ENCODE measurements at regions not wholly inside any gene's neighbourhood (a gene's known extent, or its start where the extent isn't known, plus 50 kb on each side); places are given as distances from the start of the nearest gene placed in this dataset.

DNA sequence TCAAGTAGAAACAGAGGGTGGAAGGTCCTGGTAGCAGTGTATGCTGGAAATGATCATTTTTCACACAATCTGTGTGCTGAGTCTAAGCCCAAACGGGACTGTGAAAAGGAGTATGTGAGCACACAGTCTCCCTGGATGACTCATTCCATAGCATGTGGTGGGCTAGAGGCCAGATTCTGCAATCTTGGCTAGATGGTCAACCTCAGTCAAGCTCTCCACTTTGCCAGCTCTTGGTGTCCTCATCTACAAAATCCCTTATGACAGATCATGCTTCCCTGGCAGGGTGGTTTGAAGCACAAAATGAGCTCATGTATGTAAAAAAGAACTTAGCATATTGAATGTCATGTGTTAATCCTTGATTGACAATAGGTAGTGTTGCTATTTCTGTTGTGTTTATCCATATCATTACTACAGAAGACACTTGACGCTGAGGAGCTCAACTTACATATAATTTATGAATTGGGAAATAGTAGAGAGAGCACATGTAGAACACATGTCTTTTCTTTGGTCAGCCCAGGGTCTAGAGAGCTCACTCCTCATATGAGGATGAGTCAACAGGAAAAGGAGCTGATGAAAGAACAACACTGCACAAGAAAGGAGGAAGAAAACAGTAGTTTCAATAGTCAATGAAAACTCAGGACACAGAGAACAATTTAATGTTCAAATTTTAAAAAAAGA, 517.5 kb downstream of the BCL11B start:
- no peak for DNase-seq (ENCODE audit: low spot score)

DNA sequence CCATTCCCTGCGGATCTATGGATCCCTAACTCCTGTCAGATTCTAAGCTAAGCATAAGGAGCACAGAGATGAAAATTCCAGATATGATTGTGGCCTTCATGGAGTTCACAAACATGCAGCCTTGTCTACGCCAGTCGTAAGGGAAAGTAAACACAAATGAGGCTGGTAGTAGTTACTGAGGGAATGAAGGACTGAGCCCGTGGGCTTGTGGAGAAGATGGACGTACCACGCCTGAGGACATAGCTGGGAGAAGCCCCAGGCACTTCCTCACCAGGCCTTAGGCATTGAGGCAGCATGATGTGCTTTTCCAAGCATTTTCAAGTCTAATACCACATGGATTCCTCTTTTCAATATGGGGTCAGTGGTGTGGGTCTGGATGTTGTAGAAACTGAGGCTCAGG, 515.2 kb downstream of the BCL11B start:
- DNase-seq (ENCODE audit: low spot score), result no peak

DNA sequence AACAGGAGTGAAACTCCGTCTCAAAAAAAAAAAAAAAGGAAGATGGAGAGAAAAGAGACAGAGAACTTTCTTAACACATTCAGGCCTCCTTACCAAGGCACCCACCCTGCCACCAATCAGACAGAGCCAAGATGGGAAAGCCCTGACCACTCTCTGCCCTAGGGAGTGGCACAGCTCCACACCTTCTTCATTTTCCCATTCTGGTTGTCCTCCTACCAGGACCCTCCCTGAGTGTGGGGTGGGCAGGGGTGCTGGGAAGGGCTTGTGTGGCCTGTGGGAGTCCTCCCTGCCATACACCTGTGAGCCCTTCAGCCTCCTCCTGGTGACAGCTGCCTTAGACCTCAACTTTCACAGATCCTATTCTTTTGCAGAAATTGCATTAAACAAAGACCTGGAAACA, 513.6 kb downstream of the BCL11B start:
- DNase-seq (ENCODE audit: low spot score), result no peak

DNA sequence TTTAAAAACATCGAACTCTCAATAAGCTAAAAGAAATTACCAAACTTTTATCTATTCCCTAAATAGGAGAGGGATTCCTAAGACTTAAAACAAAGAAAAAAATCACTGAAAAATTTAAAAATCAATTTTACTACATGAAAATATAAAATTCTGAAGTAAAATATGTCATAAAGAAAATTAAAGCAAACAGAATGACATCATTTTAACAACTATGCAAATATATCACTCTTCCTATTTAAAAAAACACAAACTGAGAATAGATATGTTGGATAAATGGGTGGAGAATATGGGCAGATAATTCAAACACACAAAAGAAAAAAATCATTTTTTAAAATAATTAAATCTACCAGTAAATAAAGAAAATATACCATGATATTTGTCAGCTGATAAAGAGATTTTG, 510.0 kb downstream of the BCL11B start:
- no peak for DNase-seq (ENCODE audit: low spot score)

DNA sequence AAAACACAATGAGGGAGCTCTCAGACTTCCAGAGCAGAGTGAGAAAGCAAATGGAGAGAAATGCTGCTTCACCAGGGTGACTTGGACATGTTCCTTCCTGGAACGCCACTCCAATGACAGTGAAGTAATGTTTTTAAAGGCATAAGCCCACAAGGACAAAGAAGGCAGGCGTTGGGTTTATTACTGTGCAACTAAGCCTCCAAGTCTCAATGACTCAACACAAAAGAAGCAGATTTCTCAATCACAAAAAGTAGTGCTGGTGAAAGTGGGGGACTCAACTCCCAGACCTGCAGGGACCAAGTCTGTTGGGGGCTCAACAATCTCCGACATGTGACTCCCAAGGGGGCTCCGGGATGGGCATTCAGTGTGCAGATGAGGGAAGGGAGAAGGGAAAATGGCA, 505.2 kb downstream of the BCL11B start:
- DNase-seq (ENCODE audit: low spot score), result no peak

DNA sequence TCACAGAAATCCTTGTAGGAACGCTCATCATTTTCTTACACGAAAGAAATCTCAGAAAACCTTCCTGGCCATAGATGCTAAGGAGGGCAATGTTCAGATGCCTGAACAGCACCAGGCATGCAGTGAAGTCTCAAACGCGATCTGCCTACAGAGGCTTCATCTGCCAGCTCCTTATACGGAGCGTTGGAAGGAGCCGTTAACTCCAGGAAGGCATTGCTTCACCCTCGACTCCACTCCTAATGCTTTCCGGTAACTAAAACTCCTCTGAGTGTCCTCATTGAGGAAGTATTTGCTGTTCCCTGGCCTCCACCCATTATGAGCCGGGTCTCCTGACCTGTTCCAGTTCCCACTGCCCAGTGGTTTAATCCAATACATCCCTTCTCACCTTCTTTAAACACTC, 502.7 kb downstream of the BCL11B start:
- no peak for DNase-seq (ENCODE audit: low spot score)

DNA sequence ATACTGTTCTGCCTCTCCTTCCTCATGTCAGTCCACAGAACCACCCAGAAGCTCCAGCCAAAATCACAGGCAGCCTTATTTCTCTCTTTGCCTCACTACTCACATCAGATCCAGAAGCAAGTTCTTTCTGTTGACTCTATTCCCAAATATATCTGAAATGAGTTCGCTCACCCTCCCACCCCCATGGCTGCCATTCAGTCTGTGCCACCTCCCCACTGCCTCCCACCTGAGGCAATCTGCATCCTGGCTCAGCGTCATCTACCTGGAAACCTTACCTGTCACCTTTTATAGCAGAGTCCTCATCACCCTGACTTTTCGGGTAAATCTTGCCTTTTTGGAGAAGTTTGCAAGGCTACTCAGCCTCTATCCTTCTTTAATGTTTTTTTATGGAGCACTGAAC, 501.8 kb downstream of the BCL11B start:
- no peak for DNase-seq (ENCODE audit: low spot score)

DNA sequence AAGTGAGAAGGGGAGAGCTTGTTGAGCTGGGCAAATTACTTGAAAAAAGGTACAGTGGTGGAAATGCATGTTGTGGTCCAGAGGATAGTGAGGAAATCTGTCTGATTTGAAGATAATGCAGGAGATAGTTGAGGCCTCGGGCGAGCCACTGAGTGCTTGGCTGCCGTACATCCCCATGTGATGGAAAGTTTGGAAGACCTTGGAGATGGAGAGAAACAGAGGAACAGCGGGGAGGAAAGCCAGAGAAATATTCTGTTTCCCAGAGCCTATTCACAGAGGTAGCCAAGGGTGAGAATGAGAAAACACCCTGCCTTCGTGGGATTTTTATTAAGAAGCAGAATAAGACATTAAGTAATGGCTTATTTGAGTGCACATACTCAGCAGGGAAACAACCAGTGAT, 498.2 kb downstream of the BCL11B start:
- no peak for DNase-seq (ENCODE audit: low spot score)

DNA sequence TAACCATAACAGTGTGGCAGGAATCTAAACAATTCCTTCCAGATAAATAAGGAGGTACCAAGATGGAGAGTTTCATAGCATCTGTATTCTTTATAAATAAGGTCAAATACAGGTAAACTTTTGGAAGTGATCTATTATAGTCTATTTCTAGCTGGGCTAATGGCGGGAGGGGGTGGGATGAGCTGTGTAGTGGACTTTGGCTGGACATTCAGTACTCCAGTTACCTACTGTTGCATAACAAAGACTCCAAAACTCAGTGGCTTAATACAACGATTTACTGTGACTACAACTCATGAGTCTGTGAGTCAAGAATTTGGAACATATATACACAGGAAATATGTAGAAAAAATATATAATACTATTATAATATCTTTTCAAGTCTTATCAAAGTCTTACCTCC, 496.1 kb downstream of the BCL11B start:
- no peak for DNase-seq (ENCODE audit: low spot score)

DNA sequence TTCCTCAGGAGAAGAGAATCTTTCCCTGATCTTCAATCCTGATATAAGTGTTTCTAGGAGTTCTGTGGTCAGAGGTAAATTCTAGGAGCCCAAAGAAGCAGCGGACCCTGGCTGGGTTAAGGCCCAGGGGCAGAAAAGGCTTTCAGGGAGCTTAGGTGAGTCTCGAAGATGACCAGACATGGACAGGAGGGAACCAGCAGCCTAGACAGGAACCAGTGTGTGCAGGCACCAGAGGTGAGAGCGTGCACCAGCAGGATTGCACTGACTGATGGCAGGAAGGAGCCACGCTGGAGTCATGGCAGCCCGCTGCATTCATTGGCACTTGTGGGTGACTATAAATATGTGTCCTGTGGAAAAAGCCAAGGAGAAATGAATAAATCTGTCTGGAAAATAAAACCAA, 489.9 kb downstream of the BCL11B start:
- no peak for DNase-seq (ENCODE audit: low spot score)

DNA sequence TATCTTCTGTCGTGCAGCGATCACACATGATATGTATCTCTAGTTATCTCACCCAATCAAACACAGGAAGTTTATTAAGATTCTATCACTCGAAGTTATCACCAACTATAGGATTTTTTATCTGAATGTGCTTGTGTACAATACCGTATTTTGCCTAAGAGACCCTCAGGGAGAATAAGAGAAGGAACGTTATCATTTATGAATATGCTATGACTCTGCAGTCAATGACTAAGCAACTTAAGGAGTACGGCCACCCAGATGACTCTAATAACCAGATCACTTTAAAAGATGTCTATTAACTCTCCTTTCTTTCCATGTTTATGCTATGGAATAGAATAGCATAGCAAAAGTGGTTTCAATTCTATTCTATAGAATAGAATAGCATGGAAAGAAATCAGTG, 486.4 kb downstream of the BCL11B start:
- DNase-seq (ENCODE audit: low spot score), result no peak

DNA sequence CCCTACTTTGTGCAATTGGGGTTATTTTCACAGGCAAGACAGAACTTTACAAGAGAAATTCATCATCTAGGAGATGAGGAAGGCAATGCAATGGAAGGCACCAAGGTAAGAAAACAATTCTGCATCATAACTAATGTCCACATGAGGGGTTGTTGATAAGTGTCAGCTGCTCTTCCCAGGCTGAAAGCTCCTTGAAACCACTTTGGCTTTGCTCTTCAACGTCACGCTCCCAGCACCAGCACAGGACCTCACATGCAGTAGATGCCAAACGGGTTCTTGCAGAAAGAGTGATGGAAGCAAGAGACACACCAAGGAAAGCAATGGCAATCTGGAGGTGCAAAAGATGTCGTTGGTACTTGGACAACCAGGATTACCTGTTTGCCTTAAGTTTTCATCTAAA, 485.5 kb downstream of the BCL11B start:
- DNase-seq (ENCODE audit: low spot score), result no peak

DNA sequence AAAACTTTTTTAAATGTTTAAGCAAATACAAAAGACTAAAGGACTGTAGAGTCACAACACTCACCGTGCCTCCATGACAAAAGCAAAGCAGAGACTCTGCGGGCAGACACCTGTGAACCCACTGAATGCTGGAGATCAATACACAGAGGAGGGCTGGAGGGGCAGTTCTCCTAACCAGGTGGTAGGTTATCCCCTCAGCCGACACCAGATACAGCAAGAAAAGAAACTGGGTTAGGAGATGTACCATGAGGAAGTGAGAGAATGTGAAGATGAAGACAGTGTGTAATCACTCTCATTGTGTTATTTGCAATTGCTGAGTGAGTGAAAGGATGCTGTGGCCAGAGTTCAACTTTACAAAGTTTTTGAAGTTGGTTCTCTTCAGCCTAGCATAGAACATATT, 480.3 kb downstream of the BCL11B start:
- DNase-seq (ENCODE audit: low spot score), result no peak

DNA sequence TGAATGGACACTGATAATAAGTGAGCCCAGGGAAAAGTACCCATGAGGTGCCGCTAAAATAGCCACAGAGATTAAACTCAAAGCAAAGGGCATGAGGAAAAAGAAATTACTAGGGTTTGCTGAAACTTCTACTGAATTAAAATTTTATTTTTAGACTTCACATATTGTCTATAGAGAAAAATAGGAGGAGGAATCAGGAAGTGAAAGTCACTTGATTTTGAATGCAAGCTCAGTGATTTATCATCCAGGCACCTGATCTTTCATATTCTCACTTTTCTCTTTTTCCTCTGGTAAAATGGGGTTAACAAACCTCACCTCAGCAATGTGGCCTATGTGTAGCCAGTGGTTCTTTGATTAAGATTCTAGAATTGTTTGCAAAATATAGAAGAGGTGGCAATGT, 479.8 kb downstream of the BCL11B start:
- no peak for DNase-seq (ENCODE audit: low spot score)

DNA sequence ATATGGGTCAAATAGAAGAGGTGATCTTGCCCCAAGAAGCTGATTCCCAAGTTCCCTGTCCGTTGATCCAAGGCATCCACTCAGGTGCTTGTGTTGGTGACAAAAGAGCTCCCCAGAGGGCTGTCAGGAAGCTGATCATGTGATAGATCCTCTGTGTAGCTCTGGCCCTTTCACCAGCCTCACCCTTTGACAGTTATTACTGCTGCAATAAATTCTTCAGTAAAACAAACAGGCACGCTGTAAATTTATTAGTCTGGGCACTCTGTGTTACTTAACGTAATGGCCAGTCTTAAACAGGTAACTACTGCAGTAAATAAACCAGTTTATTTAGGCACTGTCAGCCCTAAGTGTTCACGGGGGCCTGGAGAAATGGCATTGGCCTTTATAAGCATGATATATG, 473.9 kb downstream of the BCL11B start:
- no peak for DNase-seq (ENCODE audit: low spot score)

DNA sequence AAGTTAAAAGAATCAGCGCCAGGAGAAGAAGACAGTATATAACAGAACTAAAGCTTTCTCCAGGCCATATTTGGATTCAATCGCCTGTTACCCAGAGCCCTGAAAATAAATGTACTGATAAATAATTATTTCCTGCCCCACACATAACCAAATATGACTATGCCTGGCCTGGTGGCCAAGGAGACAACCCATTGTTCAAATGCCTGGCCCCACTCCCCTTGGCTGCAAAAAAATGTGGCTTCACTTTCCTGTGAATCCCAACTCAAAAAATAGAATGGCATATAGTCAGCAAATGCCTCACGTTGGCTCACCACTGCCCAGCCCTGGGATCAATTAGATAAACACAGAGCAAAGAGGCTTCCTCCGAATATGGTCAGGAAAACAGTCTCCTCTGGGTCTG, 472.1 kb downstream of the BCL11B start:
- DNase-seq (ENCODE audit: low spot score), result no peak

DNA sequence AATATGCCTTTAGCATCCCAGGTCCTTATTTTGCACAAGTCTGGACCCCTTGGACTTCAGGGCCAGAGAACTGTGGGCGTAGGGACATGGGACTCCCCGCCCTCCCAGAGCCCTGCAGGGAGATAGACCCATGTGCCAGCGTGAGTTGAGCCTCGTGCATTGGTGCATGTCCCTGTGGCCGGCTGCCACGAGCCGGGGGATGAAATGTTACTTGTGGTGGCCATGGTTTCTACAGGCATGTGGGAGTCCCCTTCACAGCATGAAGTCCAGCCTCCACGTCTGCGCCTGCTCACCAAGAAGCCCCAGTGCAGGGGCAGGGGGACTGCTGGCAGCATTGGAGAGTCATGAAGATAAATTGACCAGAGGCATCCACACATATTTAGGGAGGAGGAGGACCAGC, 470.0 kb downstream of the BCL11B start:
- DNase-seq (ENCODE audit: low spot score), result no peak

DNA sequence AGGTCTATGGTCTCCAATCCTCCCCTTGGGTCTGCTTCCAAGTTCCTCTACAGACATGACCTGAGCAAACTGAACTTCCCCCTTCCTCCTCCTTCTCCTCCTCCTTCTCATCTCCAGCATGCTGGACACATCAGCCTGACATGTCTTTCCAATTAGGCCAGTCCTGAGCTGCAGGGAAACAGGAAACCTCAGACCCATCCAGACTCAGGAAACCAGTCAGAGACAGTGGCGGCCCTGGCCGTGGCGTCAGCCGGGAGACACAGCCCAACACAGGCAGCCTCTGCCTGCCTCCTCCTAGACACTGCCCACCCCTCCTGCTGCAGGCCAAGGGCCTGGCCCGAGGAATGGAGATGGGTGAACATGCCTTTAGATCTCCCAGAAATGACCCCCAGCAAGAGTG, 468.8 kb downstream of the BCL11B start:
- DNase-seq (ENCODE audit: low spot score), result no peak

DNA sequence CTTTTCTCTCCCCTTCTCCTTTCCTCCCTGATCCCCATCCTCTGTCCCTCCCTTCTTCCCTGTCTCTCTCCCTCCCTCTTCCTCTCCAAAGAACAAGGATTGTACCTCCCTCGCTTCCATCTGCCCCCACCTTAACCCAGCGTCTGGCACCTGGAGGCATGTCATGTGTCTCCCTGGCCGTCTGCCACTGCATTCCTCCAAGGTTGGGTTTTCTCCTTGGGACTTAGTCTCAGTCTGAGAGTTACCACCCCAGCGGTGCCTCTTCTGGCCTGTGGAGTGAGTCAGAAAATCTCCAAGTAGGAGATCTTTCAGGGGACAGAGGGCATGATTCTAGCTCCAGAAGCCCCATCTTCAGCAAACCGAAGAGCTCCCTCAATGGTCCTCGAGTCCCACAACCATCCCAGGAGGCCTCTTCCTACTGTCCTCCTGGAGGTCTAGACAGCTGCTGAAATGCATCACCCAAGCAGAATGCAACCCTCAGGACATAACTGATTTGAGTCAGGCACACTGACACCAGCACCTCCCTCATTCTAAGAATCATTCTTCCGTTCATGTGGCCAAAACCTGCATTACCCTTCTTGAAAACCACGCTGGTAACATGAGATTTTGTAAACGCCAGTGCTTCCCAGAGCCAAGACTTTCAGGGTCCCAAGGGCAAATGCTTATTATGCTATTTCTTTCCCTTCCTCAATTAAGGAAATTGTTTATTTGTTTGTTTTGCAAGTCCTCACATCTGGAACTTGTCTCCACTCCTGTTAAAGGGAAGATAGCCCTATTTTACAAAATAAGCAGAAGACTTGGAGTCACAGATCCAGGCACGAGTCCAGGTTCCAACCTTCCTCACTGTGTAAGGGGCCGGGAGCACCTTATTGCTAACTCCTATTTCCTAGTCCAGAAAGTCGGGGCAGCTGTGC, 463.2 kb downstream of the BCL11B start:
- no peak for DNase-seq (ENCODE audit: low spot score)

DNA sequence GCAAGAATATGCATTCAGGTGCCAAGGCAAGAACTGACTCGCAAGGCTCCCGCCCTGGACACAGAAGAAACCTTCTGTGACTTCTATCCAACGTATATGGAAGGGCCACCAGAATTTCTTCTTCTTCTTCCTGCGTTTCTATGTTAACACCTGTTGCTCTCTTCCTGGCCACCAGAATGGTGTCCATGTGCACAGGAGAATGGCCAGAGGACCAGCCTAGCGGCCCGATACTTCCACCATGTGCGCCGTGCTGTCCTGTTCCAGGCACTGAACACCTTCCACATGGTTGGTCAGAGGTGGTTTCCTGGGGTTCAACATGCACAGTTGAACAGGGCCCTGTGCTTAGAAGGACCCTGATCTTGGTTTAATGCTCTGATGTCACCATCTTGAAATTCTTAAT, 455.8 kb downstream of the BCL11B start:
- DNase-seq (ENCODE audit: low spot score), result no peak

DNA sequence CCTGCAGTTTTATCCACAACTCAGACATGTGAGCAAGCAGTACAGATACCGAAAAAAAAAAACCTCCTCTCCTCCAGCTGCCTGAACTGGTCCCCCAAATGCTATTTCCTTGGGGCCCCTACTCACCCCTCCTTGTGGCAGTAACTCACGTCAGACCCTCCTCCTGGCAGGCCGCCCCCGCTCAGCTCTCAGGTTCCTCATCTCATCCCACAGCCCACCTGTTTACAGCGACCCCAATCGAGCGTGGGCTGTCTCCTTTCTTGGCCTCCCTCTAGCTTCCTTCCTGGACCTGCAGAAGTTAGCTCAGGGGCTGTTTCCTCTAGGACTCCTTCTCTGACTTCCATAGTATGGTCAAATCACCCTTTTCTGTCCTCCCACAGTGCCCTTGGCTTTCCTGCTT, 455.3 kb downstream of the BCL11B start:
- no peak for DNase-seq (ENCODE audit: low spot score)

DNA sequence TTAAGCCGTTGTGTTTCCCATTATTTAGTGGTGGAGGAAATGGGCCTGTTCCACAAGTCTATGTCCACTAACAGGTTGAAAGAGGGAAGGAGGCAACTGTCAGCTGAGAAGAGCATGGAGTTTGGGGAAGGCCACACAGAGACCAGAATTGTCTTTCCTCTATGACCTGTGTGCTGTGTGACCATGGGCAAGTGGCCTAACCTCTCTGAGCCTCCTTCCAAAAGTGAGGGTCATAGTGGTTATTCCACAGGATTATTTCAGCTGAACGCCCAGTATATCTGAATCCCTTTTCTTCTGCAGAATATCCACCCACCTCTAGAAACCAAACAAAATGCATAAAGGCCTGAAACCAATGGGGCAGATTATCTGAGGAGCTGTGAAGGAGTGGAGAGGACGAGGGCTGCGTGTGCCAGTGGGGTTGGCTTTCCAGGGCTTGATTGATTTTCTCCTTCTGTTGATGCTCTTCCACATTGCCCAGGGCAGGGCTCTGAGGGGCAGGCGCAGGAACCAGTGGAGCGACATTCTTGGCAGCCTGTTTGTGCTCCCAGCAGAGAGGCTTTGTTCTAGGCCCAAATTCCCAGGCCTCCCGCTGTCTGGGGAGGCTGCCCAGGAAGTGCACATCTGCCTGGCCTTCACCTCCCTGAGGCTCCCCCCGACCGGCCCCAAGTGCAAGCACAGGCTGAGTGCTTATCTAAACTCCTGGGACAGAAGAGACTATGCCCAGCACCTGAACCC, 452.7 kb downstream of the BCL11B start:
- DNase-seq (ENCODE audit: low spot score), result no peak

DNA sequence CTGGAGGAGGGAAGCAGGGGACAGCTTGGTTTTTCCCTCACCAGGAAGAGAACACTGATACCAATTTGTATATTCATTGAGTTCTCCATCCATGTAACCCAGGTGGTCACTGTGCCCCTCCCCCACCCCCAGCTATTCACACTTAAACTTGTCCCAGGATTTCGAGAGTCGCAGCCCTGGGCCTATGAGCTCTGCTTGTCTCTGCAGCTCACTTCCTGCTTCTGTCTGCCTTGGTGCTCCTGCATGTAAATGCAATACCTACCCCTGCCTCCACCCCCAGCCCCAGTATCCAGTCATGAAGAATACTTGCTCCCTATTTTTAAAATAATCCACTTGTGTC, 452.2 kb downstream of the BCL11B start:
- DNase-seq (ENCODE audit: low spot score), result no peak
